ENCODE measurements at regions not wholly inside any gene's neighbourhood (a gene's known extent, or its start where the extent isn't known, plus 50 kb on each side); places are given as distances from the start of the nearest gene placed in this dataset.

GRCh38 chr17:72565006-72565405 is 444.2 kb downstream of the SOX9 start:
- TF ChIP-seq, protein P1, sequence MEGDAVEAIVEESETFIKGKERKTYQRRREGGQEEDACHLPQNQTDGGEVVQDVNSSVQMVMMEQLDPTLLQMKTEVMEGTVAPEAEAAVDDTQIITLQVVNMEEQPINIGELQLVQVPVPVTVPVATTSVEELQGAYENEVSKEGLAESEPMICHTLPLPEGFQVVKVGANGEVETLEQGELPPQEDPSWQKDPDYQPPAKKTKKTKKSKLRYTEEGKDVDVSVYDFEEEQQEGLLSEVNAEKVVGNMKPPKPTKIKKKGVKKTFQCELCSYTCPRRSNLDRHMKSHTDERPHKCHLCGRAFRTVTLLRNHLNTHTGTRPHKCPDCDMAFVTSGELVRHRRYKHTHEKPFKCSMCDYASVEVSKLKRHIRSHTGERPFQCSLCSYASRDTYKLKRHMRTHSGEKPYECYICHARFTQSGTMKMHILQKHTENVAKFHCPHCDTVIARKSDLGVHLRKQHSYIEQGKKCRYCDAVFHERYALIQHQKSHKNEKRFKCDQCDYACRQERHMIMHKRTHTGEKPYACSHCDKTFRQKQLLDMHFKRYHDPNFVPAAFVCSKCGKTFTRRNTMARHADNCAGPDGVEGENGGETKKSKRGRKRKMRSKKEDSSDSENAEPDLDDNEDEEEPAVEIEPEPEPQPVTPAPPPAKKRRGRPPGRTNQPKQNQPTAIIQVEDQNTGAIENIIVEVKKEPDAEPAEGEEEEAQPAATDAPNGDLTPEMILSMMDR (IDR thresholded peaks at IDR 0.05; ENCODE audit: control extremely low read depth, extremely low read depth) = no peak
- Histone ChIP-seq H3K36me3 (ENCODE audit: control insufficient read depth in 4 of 4, insufficient read depth in 4 of 4, low read length in 4 of 4) (no peaks in the 10 kb centered on the region), H3K4me3 (no peak overlapping the region), H3K9me3 (ENCODE audit: control insufficient read depth in 4 of 4, insufficient read depth in 3 of 4, low read length in 3 of 4) (no peaks in the 10 kb centered on the region), H3K4me1 (ENCODE audit: control insufficient read depth in 5 of 5, insufficient read depth in 5 of 5, low read length in 5 of 5) (peaks cover 0 to 17% (median 5%) of the 10 kb centered on the region in 5 donors), H3K27me3 (ENCODE audit: control insufficient read depth in 3 of 3, insufficient read depth in 3 of 3, low read length in 2 of 3) (no peaks in the 10 kb centered on the region), H3K9ac (ENCODE audit: insufficient read depth in 1 of 2, low read length in 2 of 2) (no peak overlapping the region), H3K27ac (ENCODE audit: low read depth in 1 of 2, low read length in 1 of 2) (no peak overlapping the region)
- DNase-seq (no peak), ATAC-seq (ENCODE audit: insufficient read depth, low FRiP score) (no peak)
- WGBS, 2 donors = 91 to 95% methylated on average over 5 of the region's 5 CpGs

DNA sequence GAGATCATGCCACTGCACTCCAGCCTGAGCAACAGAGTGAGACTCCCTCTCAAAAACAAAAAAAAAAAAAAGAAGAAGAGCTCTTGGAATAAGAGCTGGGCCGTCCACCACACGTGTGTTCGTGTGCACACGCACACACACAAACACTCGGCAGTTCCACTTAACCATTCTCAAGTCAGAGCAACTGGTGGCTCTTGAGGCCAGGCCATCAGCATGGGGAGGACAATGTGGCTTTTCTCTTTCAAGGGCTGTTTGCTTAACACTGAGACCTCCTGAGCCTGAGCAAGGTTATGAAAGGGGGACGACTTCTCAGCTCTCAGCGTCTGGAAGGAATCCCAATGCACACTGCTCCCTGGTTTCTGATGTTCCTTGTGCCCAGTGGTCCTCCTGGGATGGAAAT is 444.9 kb downstream of the SOX9 start:
- WGBS, 2 donors = 83% methylated on average over 7 of the region's 7 CpGs
- ATAC-seq (ENCODE audit: insufficient read depth, low FRiP score) = no peak
- TF ChIP-seq, protein P1 (IDR thresholded peaks at IDR 0.05; ENCODE audit: control extremely low read depth, extremely low read depth) = no peak

GRCh38 chr17:72566671-72567484 is 446.1 kb downstream of the SOX9 start:
- 70 to 71% methylated on average over 8 of the region's 8 CpGs for WGBS, 2 donors
- Histone ChIP-seq H3K9me3 (ENCODE audit: control insufficient read depth in 4 of 4, insufficient read depth in 3 of 4, low read length in 3 of 4) (no peaks in the 10 kb centered on the region), H3K36me3 (ENCODE audit: control insufficient read depth in 4 of 4, insufficient read depth in 4 of 4, low read length in 4 of 4) (no peaks in the 10 kb centered on the region), H3K27ac (ENCODE audit: low read depth in 1 of 2, low read length in 1 of 2) (no peak overlapping the region), H3K4me3 (no peak overlapping the region), H3K27me3 (ENCODE audit: control insufficient read depth in 3 of 3, insufficient read depth in 3 of 3, low read length in 2 of 3) (no peaks in the 10 kb centered on the region), H3K4me1 (ENCODE audit: control insufficient read depth in 5 of 5, insufficient read depth in 5 of 5, low read length in 5 of 5) (peaks cover 0 to 19% (median 5%) of the 10 kb centered on the region in 5 donors), H3K9ac (ENCODE audit: insufficient read depth in 1 of 2, low read length in 2 of 2) (no peak overlapping the region)
- TF ChIP-seq, protein P1 (IDR thresholded peaks at IDR 0.05; ENCODE audit: control extremely low read depth, extremely low read depth) = no peak
- ATAC-seq (ENCODE audit: insufficient read depth, low FRiP score) (no peak), DNase-seq (no peak)

More for the DNA sequence above, 444.9 kb downstream of the SOX9 start:
- DNase-seq = peak in 2 of 3 donors; percentile 38 to 63
- Histone ChIP-seq H3K27ac (ENCODE audit: low read depth in 1 of 2, low read length in 1 of 2) (no peak overlapping the region), H3K4me3 (no peak overlapping the region), H3K36me3 (ENCODE audit: control insufficient read depth in 4 of 4, insufficient read depth in 4 of 4, low read length in 4 of 4) (no peaks in the 10 kb centered on the region), H3K9me3 (ENCODE audit: control insufficient read depth in 4 of 4, insufficient read depth in 3 of 4, low read length in 3 of 4) (no peaks in the 10 kb centered on the region), H3K9ac (ENCODE audit: insufficient read depth in 1 of 2, low read length in 2 of 2) (no peak overlapping the region), H3K4me1 (ENCODE audit: control insufficient read depth in 5 of 5, insufficient read depth in 5 of 5, low read length in 5 of 5) (peaks cover 0 to 17% (median 5%) of the 10 kb centered on the region in 5 donors), H3K27me3 (ENCODE audit: control insufficient read depth in 3 of 3, insufficient read depth in 3 of 3, low read length in 2 of 3) (no peaks in the 10 kb centered on the region)
